H1 (cell line): ENCODE measurements at regions not wholly inside any gene's neighbourhood (a gene's known extent, or its start where the extent isn't known, plus 50 kb on each side); places are given as distances from the start of the nearest gene placed in this dataset.

Source experiments
- CTCF ChIA-PET: fragments of 300-600 bp; sonication (Branson Sonifier 250); formaldehyde crosslinking; loops from one replicate; lab custom pipeline; 2021; ENCODE audit not compliant: partially characterized antibody; lab: Charles Lee
- POLR2A ChIA-PET: fragments of 300-600 bp; sonication (Branson Sonifier 250); formaldehyde crosslinking; loops from one replicate; lab custom pipeline; 2021; ENCODE audit warnings: inconsistent platforms; ENCODE audit not compliant: partially characterized antibody; lab: Charles Lee
- DNase-seq, 2 experiments: peaks; one replicate each; pipeline versions ENCODE4 v3.0.0 to v3.0.0-alpha.2; 2010 to 2022; ENCODE audit warnings: low spot score in 2 of 2, low read depth in 1 of 2, mixed read lengths in 1 of 2
- FAIRE-seq: peaks from 2 replicates; lab custom pipeline; 2011; peaks lifted over from hg19 to GRCh38; lab: Jason Lieb, UNC
- H2AFZ ChIP-seq: 2 replicates; pipeline ENCODE4 v1.8.1; 2012; ENCODE audit warnings: low read length, inconsistent platforms
- H2AK5ac ChIP-seq: 2 replicates; pipeline ENCODE4 v1.6.1; 2013; ENCODE audit warnings: low read depth, low read length
- H2BK120ac ChIP-seq: replicated peaks from 2 replicates; pipeline ENCODE3; 2013; ENCODE audit warnings: low read depth, low read length, inconsistent platforms
- H2BK12ac ChIP-seq: 2 replicates; pipeline ENCODE4 v1.6.1; 2013; ENCODE audit warnings: low read depth, low read length
- H2BK15ac ChIP-seq: 2 replicates; pipeline ENCODE4 v1.6.1; 2013; ENCODE audit warnings: low read length
- H2BK20ac ChIP-seq: 2 replicates; pipeline ENCODE4 v1.6.1; 2013; ENCODE audit warnings: low read length
- H2BK5ac ChIP-seq: 2 replicates; pipeline ENCODE4 v1.6.1; 2013; ENCODE audit warnings: low read depth, low read length
- H3K14ac ChIP-seq: 2 replicates; pipeline ENCODE4 v1.6.1; 2013; ENCODE audit warnings: inconsistent platforms; ENCODE audit not compliant: insufficient read length
- H3K18ac ChIP-seq: 2 replicates; pipeline ENCODE4 v1.6.1; 2013; ENCODE audit warnings: low read length; ENCODE audit errors: extremely low read depth
- H3K23ac ChIP-seq: 2 replicates; pipeline ENCODE4 v1.6.1; 2013; ENCODE audit warnings: inconsistent platforms; ENCODE audit not compliant: insufficient read length
- H3K23me2 ChIP-seq: 2 replicates; pipeline ENCODE4 v1.6.1; 2013; ENCODE audit warnings: low read depth, low read length
- H3K27ac ChIP-seq: 2 replicates; pipeline ENCODE4 v1.6.1; 2011; ENCODE audit warnings: low read depth, low read length, inconsistent platforms
- H3K27me3 ChIP-seq, 4 experiments: replicated peaks in 1 of 4; 1 replicate in 1 of 4; 2 replicates in 3 of 4; pipeline versions ENCODE4 v1.6.1 to v1.8.1; 2011 to 2013; ENCODE audit warnings: low read length in 3 of 4, mild to moderate bottlenecking in 3 of 4, inconsistent platforms in 2 of 4, mixed read lengths in 2 of 4, moderate library complexity in 1 of 4; ENCODE audit not compliant: control insufficient read depth in 3 of 4, insufficient read depth in 3 of 4; ENCODE audit errors: extremely low read depth in 1 of 4
- H3K36me3 ChIP-seq, 4 experiments: 2 replicates each; pipeline versions ENCODE4 v1.6.1 to v1.8.1; 2011 to 2013; ENCODE audit warnings: mild to moderate bottlenecking in 4 of 4, low read length in 3 of 4, moderate library complexity in 2 of 4, control low read depth in 1 of 4, inconsistent platforms in 1 of 4; ENCODE audit not compliant: insufficient read depth in 4 of 4, control insufficient read depth in 2 of 4
- H3K4ac ChIP-seq: replicated peaks from 2 replicates; pipeline ENCODE3; 2013; ENCODE audit warnings: low read length, low read depth, mixed read lengths, inconsistent platforms; ENCODE audit not compliant: insufficient read length
- H3K4me1 ChIP-seq, 4 experiments: replicated peaks in 1 of 4; 1 replicate in 1 of 4; 2 replicates in 3 of 4; pipeline versions ENCODE4 v1.6.1 to v1.8.1; 2011 to 2013; ENCODE audit warnings: low read length in 3 of 4, inconsistent platforms in 2 of 4, mixed read lengths in 1 of 4; ENCODE audit not compliant: insufficient read depth in 4 of 4, control insufficient read depth in 3 of 4
- H3K4me2 ChIP-seq, 2 experiments: 2 replicates each; pipeline versions ENCODE4 v1.6.1 to v1.8.1; 2011 to 2013; ENCODE audit warnings: low read depth in 2 of 2, low read length in 2 of 2, control low read depth in 1 of 2, inconsistent platforms in 1 of 2, mild to moderate bottlenecking in 1 of 2; ENCODE audit not compliant: insufficient read depth in 1 of 2
- H3K4me3 ChIP-seq, 4 experiments: fragments of 200-600, 300-600 bp in 1 of 4; sonication (generic), shearing (Covaris generic), sonication (Bioruptor Twin) in 1 of 4; 2 replicates each; pipeline versions ENCODE4 v1.5.1 to v1.8.1; 2011 to 2016; ENCODE audit warnings: low read length in 4 of 4, low read depth in 3 of 4, control low read depth in 2 of 4, inconsistent platforms in 2 of 4, mild to moderate bottlenecking in 2 of 4, mixed read lengths in 1 of 4, moderate library complexity in 1 of 4; ENCODE audit not compliant: insufficient read depth in 2 of 4; ENCODE audit errors: extremely low read depth in 1 of 4
- H3K56ac ChIP-seq: replicated peaks from 2 replicates; pipeline ENCODE3; 2013; ENCODE audit warnings: low read depth, mild to moderate bottlenecking, mixed read lengths, low read length, inconsistent platforms; ENCODE audit not compliant: insufficient read length
- H3K79me1 ChIP-seq: 2 replicates; pipeline ENCODE4 v1.6.1; 2013; ENCODE audit warnings: low read depth, low read length, control low read depth
- H3K79me2 ChIP-seq, 2 experiments: 2 replicates each; pipeline versions ENCODE4 v1.6.1 to v1.8.1; 2012 to 2013; ENCODE audit warnings: low read length in 2 of 2, mild to moderate bottlenecking in 2 of 2, inconsistent platforms in 1 of 2; ENCODE audit not compliant: insufficient read depth in 2 of 2, control insufficient read depth in 1 of 2
- H3K9ac ChIP-seq, 4 experiments: replicated peaks in 1 of 4; 1 replicate in 1 of 4; 2 replicates in 3 of 4; pipeline versions ENCODE4 v1.6.1 to v1.8.1; 2011 to 2013; ENCODE audit warnings: low read depth in 3 of 4, low read length in 3 of 4, control low read depth in 2 of 4, mild to moderate bottlenecking in 2 of 4, moderate library complexity in 2 of 4, inconsistent platforms in 1 of 4; ENCODE audit errors: extremely low read depth in 1 of 4
- H3K9me3 ChIP-seq, 2 experiments: 2 replicates each; pipeline versions ENCODE4 v1.6.1 to v1.8.1; 2012 to 2013; ENCODE audit warnings: mild to moderate bottlenecking in 2 of 2, moderate library complexity in 2 of 2, control low read depth in 1 of 2, inconsistent platforms in 1 of 2, low read depth in 1 of 2, low read length in 1 of 2, mixed read lengths in 1 of 2; ENCODE audit not compliant: insufficient read depth in 2 of 2
- H4K20me1 ChIP-seq, 2 experiments: replicated peaks in 1 of 2; 2 replicates each; pipeline versions ENCODE3 to v1.8.1; 2011 to 2013; ENCODE audit warnings: inconsistent platforms in 2 of 2, low read length in 2 of 2, mild to moderate bottlenecking in 1 of 2; ENCODE audit not compliant: insufficient read depth in 2 of 2, control insufficient read depth in 1 of 2
- H4K5ac ChIP-seq: 2 replicates; pipeline ENCODE4 v1.6.1; 2013; ENCODE audit warnings: low read length, low read depth, mixed read lengths, inconsistent platforms; ENCODE audit not compliant: insufficient read length
- H4K8ac ChIP-seq: 2 replicates; pipeline ENCODE4 v1.8.0; 2013; ENCODE audit warnings: mild to moderate bottlenecking, moderate library complexity, low read length, inconsistent platforms; ENCODE audit not compliant: insufficient read depth; ENCODE audit errors: extremely low read depth
- H4K91ac ChIP-seq: replicated peaks from 2 replicates; pipeline ENCODE3; 2013; ENCODE audit warnings: low read length, mixed read lengths, inconsistent platforms; ENCODE audit not compliant: insufficient read length
- BCL11A ChIP-seq, 2 experiments: IDR thresholded peaks; one replicate each; pipeline ENCODE4 v1.6.1; 2011; ENCODE audit warnings: low read depth in 2 of 2, low read length in 2 of 2, mild to moderate bottlenecking in 2 of 2
- CBX8 ChIP-seq: fragments of 300-800, 300-1000 bp; sonication (generic); IDR thresholded peaks from 2 replicates; pipeline ENCODE4 v1.7.1; 2016; ENCODE audit warnings: low read depth, low read length, borderline replicate concordance
- CEBPB ChIP-seq: IDR thresholded peaks from 2 replicates; pipeline ENCODE4 v1.6.1; 2012; ENCODE audit warnings: low read depth, low read length
- EGR1 ChIP-seq: IDR thresholded peaks from 2 replicates; pipeline ENCODE4 v1.6.1; 2011; ENCODE audit warnings: low read depth, low read length, borderline replicate concordance
- JUN ChIP-seq: IDR thresholded peaks from 2 replicates; pipeline ENCODE4 v1.6.1; 2011; ENCODE audit warnings: low read depth, mild to moderate bottlenecking, improper control_type of control experiment, low read length
- RAD21 ChIP-seq, 2 experiments: IDR thresholded peaks in 1 of 2; conservative IDR thresholded peaks in 1 of 2; 2 replicates each; pipeline ENCODE4 v1.6.1; 2011; ENCODE audit warnings: low read depth in 2 of 2, low read length in 2 of 2, improper control_type of control experiment in 1 of 2, inconsistent platforms in 1 of 2, mild to moderate bottlenecking in 1 of 2, moderate library complexity in 1 of 2
- SIX5 ChIP-seq: IDR thresholded peaks from 2 replicates; pipeline ENCODE4 v1.6.1; 2011; ENCODE audit warnings: mild to moderate bottlenecking, low read depth, low read length
- WGBS, 2 experiments: shearing (Covaris generic) in 1 of 2; methylation state at CpG; one replicate each; pipeline versions ENCODE4 v1.1.6 to v1.1.7; 2013 to 2015; ENCODE audit warnings: low lambda C conversion rate in 2 of 2, mixed read lengths in 2 of 2, inconsistent platforms in 1 of 2, low coverage in 1 of 2, missing lambda C conversion rate in 1 of 2; ENCODE audit not compliant: insufficient replicate concordance in 2 of 2, insufficient coverage in 1 of 2, insufficient read length in 1 of 2; ENCODE audit errors: extremely low coverage in 1 of 2, missing lambda C conversion rate in 1 of 2; 5-methylcytosine and 5-hydroxymethylcytosine counted together
- TF ChIP-seq, protein P1 (sequence below): IDR thresholded peaks from 2 replicates; pipeline ENCODE4 v1.6.1; 2011; ENCODE audit warnings: low read length, improper control_type of control experiment
- TF ChIP-seq, protein P2 (sequence below): IDR thresholded peaks from 2 replicates; pipeline ENCODE4 v1.6.1; 2012; ENCODE audit warnings: inconsistent platforms

DNA sequence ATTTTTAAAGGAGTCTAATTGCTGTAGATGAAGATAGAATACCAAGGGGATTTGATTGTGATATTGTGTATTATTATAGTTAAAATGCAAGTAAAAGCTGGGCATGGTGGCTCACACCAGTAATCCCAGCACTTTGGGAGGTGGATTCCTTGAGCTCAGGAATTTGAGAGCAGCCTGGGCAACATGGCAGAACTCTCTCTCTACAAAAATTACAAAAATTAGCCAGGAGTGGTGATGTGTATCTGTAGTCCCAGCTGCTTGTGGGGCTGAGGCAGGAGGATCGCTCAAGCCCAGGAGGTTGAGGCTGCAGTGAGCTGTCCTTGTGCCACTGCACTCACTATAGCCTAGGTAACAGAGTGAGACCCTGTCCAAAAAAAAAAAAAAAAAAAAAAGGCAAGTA lies 687.0 kb downstream of the NUP35 start:
- Histone ChIP-seq H4K8ac (no peak overlapping the region), H3K18ac (no peak overlapping the region), H3K4ac (no peak overlapping the region), H2BK5ac (no peak overlapping the region), H3K4me3 (no peak overlapping the region), H3K56ac (no peak overlapping the region), H3K9ac (no peak overlapping the region), H2BK20ac (no peak overlapping the region), H3K23me2 (no peaks in the 10 kb centered on the region), H4K20me1 (no peaks in the 10 kb centered on the region), H2BK12ac (no peak overlapping the region), H4K5ac (no peak overlapping the region), H3K36me3 (no peaks in the 10 kb centered on the region), H3K4me2 (no peak overlapping the region), H3K27ac (no peak overlapping the region), H3K23ac (no peak overlapping the region), H3K4me1 (no peaks in the 10 kb centered on the region), H2BK15ac (no peak overlapping the region), H2AK5ac (no peak overlapping the region), H3K9me3 (no peaks in the 10 kb centered on the region), H2AFZ (no peak overlapping the region; the same call in 1 of the 2 replicates), H3K27me3 (no peaks in the 10 kb centered on the region), H3K79me1 (no peaks in the 10 kb centered on the region), H3K79me2 (no peaks in the 10 kb centered on the region), H3K14ac (no peak overlapping the region), H2BK120ac (no peak overlapping the region), H4K91ac (no peak overlapping the region)
- POLR2A ChIA-PET, result no interaction called here
- TF ChIP-seq, protein P1, sequence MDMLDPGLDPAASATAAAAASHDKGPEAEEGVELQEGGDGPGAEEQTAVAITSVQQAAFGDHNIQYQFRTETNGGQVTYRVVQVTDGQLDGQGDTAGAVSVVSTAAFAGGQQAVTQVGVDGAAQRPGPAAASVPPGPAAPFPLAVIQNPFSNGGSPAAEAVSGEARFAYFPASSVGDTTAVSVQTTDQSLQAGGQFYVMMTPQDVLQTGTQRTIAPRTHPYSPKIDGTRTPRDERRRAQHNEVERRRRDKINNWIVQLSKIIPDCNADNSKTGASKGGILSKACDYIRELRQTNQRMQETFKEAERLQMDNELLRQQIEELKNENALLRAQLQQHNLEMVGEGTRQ, result no peak
- TF ChIP-seq JUN (no peak), CBX8 (no peak), CEBPB (no peak), BCL11A (IDR thresholded peaks at IDR 0.05; ENCODE audit: low read depth in 2 of 2, low read length in 2 of 2) (no peak), SIX5 (no peak), RAD21 (IDR thresholded peaks at IDR 0.05 in 1 of 2, conservative IDR thresholded peaks at IDR 0.05 in 1 of 2; ENCODE audit: low read depth in 2 of 2, low read length in 2 of 2) (no peak), EGR1 (no peak)
- TF ChIP-seq, protein P2, sequence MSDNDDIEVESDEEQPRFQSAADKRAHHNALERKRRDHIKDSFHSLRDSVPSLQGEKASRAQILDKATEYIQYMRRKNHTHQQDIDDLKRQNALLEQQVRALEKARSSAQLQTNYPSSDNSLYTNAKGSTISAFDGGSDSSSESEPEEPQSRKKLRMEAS, result no peak
- WGBS, 2 experiments, result 83% methylated on average over 1 of the region's 1 CpG; no CpG with 5 or more reads in 1 of the 2 experiments
- CTCF ChIA-PET, result interaction anchor here (1.4 kb wide), 1 partner anchor 354 kb away, joined by 4 read pairs; no protein-coding TSS in a partner anchor
- no peak for FAIRE-seq
- no peak for DNase-seq
